Activated effector memory CD4-positive, alpha-beta T cell treated with Interleukin-2 at 50 U/mL for 16 hours (primary cell): ENCODE measurements at regions not wholly inside any gene's neighbourhood (a gene's known extent, or its start where the extent isn't known, plus 50 kb on each side); places are given as distances from the start of the nearest gene placed in this dataset.
"Not testable (repeated sequence)": the region's sequence is repeated elsewhere in the genome, so short reads cannot be mapped to it uniquely, and the experiment has no call there.

Source experiments
- DNase-seq: peaks from one replicate; pipeline ENCODE4 v3.0.0-alpha.2; 2020

DNA sequence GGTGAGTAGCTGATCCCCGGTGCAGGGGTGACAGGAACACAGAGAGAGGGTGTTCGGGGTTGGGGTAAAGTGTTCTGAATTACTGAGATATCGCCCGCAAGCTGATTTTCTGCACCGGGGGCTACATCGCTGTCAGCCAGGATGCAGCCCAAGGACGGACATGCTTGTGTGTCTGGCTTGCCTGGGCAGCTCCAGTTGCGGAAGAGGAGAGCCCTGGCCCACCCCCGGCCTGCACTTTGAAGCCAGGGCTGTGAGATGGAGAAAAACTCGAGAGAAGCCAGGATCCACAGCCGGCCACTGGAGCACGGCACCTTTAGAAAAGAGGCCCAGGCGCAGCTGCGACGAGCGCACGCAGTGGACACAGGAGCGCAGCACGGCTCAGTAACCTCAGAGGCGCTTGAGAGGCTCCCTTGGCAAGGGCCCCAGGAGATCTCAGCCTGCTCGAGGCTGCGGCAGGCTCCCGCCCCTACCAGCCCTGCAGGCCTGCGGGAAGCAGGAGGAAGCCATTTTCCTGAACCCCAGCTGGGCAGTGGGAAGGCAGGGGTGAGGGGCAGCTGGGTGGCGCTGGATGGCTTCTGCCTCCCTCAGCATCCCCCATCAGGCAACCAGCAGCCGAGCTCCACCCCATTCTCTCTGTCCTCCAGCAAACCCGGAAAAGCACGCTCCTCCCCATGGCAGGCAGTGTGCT is 59.2 kb downstream of the C9orf50 start:
- no peak for DNase-seq

DNA sequence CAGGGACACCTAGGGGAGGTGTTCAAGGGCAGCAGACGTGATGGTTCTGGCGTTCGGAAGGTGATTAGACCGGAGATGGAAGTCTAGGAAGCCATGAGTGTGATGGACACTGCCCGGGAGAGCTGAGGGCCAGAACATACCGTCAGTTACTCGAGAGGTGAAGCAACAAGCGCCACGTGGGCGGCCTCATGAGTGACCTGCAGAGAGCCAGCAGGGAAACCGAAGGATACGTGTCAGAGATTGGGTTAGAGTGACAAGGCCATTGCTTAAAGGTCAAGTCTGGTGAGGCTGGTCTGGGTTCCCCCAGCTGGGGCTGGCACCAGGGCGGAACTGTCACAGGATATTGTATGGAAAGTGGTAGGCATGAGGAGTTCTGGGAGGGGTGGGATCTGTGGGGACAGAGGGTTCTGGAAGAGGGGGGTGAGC is 60.0 kb downstream of the C9orf50 start:
- no peak for DNase-seq

- no peak for DNase-seq
Observed at GRCh38 chr9:129559506-129559881, 61.4 kb downstream of the C9orf50 start.

- no peak for DNase-seq
Observed at GRCh38 chr9:129558551-129559505, 62.1 kb downstream of the C9orf50 start.

DNA sequence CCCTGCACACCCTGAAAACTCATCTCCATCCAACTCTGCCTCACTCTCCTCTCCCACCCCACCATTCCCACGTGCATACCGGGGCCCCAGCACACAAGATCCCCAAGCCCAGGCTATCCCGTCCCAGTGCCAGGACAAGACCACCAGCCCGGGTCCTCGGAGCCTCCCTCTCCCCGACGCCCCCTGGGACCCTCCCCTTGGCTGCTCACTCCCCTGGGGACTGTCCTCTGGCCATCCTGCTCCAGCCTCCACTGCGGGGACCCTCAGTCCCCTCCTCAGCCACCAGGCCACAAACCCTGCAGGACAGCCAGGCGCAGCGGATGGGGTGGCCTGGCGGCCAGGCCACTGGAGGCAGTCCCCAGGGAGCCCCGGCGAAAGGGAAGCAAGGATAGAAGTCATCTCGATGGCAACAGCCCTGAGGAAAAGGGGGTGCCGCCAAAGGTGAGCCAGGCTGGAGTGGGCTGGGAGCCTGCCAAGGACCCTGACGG is 62.8 kb downstream of the C9orf50 start:
- no peak for DNase-seq

DNA sequence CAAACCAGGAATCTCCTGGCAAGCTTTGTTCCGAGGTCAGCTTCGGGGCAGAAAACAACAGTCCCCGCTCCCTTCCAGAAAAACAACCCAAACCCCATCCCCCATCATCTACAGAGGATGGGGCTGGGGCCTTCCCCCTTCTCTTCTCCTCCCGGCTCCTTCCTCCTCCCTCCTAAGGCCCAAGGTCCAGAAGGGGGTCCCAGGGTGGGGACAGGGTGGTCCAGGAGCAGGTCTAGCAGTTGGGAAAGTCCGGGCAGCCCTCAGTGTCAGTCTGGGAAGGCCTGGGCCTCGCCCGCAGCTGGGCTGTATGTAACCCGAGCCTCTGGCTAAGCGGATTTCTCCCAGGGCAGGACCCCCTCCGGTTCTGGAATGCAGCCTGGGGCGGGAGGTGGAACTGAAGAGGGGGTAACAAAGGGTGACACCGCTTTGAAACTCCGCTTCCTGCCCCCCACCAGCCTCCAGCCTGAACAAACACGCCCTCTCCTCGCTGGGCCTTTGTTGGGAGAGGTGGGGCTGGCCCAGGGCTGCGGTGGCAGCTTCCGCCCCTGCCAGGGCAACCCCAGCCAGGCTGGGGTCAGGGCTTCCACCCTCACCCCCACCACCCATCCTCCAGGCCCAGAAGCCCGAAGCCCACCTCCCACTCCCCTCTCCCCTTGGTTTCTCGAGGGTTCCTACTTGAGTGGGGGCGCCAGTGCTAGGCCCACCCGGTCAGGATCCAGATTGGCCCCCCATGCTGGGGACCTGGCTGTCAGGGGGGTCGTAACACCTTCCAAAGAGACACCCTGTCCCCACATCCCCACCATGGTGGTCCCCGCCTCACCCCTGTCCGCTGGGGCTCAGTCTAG is 63.5 kb downstream of the C9orf50 start:
- no peak for DNase-seq

DNA sequence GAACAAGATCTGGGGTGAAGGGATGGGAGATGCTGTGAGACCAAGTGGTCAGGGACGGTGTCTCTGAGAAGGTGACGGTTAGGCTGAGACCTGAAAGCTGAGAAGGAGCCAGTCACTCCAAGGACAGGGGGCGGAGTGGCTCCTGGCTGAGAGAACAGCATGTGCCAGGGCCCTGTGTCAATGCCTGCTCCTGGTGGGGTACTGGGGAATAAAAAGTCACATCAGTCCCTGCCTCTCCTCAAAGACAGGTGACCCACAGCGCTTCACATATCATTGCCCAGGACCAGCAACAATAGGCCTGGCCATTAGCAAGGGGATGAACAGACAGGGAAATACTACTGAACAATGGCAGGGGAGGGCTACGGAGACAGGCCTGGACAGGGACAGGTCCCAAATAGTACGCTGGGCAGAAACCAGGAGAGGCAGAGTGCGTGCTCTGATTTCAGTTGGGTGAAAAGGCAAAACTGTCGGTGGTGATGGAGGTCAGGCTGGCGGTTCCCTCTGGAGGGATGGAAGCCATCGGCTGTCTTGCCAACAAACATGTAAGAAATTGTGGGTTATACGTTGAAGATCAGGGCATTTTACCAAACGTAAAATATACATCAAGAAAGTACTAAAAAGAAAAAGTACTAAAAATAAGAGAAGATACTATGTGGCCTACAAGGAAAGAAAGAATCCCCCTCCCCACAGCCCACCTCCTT is 64.3 kb downstream of the C9orf50 start:
- DNase-seq, result no peak

- no peak for DNase-seq
Observed at GRCh38 chr9:129555512-129556215, 65.2 kb downstream of the C9orf50 start.

DNA sequence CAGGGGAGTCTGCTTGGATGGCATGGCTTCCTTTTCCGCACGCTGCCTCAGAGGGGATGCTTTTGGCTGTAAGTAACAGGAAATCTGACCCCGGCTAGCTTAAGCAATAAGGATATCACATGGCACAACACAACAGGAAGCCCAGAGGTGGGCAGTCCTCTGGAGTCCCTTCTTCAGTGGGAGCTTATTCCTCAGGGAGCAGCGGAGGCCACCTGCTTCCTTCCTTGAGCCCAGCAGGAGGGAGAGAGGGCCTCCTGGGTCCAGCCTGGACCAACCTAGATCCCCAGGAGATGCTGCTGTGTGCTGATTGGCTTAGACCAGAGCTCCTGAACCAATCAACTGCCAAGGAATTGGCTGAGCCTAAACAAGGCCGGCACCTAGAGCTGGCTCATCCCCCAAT is 66.3 kb downstream of the C9orf50 start:
- DNase-seq, result no peak

GRCh38 chr9:129553277-129553676 is 67.6 kb downstream of the C9orf50 start:
- no peak for DNase-seq

GRCh38 chr9:129552064-129552463 is 68.8 kb downstream of the C9orf50 start:
- no peak for DNase-seq

- no peak for DNase-seq
Observed at GRCh38 chr9:129551393-129551973, 69.4 kb downstream of the C9orf50 start.

DNA sequence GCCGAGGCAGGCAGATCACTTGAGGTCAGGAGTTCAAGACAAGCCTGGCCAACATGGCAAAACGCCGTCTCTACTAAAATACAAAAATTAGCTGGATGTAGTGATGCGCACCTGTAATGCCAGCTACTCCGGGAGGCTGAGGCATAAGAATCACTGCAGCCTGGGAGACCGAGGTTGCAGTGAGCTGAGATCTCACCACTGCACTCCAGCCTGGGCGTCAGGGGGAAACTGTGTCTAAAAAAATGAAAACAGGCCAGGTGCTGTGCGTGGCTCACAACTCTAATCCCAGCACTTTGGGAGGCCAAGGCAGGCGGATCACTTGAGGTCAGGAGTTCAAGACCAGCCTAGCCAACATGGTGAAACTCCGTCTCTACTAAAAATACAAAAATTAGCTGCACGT is 69.9 kb downstream of the C9orf50 start:
- DNase-seq, result not testable (repeated sequence)

GRCh38 chr9:129550199-129550839 is 70.6 kb downstream of the C9orf50 start:
- DNase-seq, result no peak

GRCh38 chr9:129549684-129550083 is 71.2 kb downstream of the C9orf50 start:
- DNase-seq, result no peak

DNA sequence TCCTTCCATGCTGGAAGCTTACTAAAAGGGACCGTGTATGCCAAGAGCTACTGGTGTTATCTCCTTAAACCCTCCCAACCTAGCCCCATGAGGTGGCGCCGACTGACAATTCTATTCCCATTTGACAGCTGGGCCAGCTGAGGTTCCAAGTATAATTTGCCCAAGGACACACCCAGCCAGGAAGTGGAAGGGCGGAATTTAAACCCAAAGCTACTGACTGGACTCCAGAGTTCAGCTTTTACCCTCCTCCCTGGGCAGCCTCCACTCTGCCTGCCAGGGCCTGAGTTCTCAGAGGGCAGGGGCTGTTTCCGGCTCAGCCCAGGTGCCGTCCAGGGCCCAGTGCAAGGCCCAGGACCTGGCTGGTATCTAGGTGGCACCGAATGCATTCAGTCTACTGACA is 71.8 kb downstream of the C9orf50 start:
- no peak for DNase-seq

- DNase-seq, result no peak
Observed at GRCh38 chr9:129548571-129549135, 72.2 kb downstream of the C9orf50 start.

DNA sequence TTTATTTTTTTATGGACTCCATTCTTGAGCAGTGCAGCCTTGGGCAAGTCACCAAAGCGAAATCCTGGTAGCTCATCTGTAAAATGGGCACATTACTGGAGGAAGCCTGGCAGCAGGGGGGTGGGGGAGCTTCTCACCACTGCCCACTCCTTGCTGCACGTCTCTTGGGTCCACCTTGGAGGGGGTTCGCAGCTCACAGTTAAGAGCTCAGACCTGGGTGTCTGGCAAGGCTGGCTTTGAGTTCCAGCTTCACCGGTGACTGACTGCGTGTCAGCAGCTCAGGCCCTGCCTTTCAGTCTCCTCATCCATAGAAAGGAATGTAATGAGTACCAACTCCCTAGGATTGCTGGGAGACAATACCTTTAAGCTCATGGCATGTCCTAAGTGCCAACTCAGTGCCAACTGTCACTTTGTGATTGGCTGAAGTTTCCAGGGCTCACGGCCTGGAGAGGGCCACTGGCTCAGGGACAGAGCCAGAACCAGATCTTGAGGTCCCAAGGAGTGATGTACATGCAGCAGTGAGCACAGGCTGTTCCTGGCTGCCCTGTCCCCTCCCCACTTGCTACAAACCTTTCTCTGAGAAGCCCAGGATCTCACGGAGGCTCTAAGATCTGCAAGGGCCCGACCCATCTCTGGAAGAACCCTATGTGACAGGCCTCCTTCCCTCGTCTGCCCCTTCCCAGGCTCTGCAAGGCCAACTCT is 72.9 kb downstream of the C9orf50 start:
- DNase-seq, result no peak

- DNase-seq, result no peak
Observed at GRCh38 chr9:129547063-129547462, 73.8 kb downstream of the C9orf50 start.

- not testable (repeated sequence) for DNase-seq
Observed at GRCh38 chr9:129545876-129546275, 75.0 kb downstream of the C9orf50 start.
